Anterior cingulate cortex (tissue), 58 donors: ENCODE measurements at regions not wholly inside any gene's neighbourhood (a gene's known extent, or its start where the extent isn't known, plus 50 kb on each side); places are given as distances from the start of the nearest gene placed in this dataset.
"Not testable (repeated sequence)": the region's sequence is repeated elsewhere in the genome, so short reads cannot be mapped to it uniquely, and the experiment has no call there.

ENCODE experiments used
- DNase-seq, 58 donors: peaks; one replicate each; lab custom pipeline; 2025; lab: John Stamatoyannopoulos, UW

- no peak for DNase-seq
Measured at GRCh38 chr1:61581251-61581650, 143.7 kb downstream of the TM2D1 start.

GRCh38 chr1:61580417-61580816 is 144.5 kb downstream of the TM2D1 start:
- DNase-seq: no peak

- no peak for DNase-seq
Measured at GRCh38 chr1:61579802-61580201, 145.1 kb downstream of the TM2D1 start.

- DNase-seq: no peak
Measured at GRCh38 chr1:61572046-61572445, 152.9 kb downstream of the TM2D1 start.

- DNase-seq: peak in 1 of 58 donors; percentile 1
Measured at GRCh38 chr1:61570191-61570590, 154.8 kb downstream of the TM2D1 start.

- no peak for DNase-seq
Measured at GRCh38 chr1:61569303-61569621, 155.7 kb downstream of the TM2D1 start.

GRCh38 chr1:61568460-61569302 is 156.3 kb downstream of the TM2D1 start:
- no peak for DNase-seq

GRCh38 chr1:61566177-61566576 is 158.8 kb downstream of the TM2D1 start:
- no peak for DNase-seq

GRCh38 chr1:61563611-61564010 is 161.3 kb downstream of the TM2D1 start:
- DNase-seq: no peak

- DNase-seq: no peak
Measured at GRCh38 chr1:61561666-61562065, 163.3 kb downstream of the TM2D1 start.

GRCh38 chr1:61560385-61560784 is 164.6 kb downstream of the TM2D1 start:
- DNase-seq: no peak

- no peak for DNase-seq
Measured at GRCh38 chr1:61556631-61557030, 168.3 kb downstream of the TM2D1 start.

GRCh38 chr1:61552630-61553305 is 172.2 kb downstream of the TM2D1 start:
- DNase-seq: no peak

GRCh38 chr1:61547302-61547701 is 177.6 kb downstream of the TM2D1 start:
- DNase-seq: not testable (repeated sequence)

GRCh38 chr1:61544870-61545269 is 180.1 kb downstream of the TM2D1 start:
- DNase-seq: not testable (repeated sequence)

- not testable (repeated sequence) for DNase-seq
Measured at GRCh38 chr1:61543498-61543897, 181.4 kb downstream of the TM2D1 start.

GRCh38 chr1:61539720-61540462 is 185.1 kb downstream of the TM2D1 start:
- no peak for DNase-seq

- DNase-seq: no peak
Measured at GRCh38 chr1:61538228-61538627, 186.7 kb downstream of the TM2D1 start.

- DNase-seq: no peak
Measured at GRCh38 chr1:61536174-61537108, 188.5 kb downstream of the TM2D1 start.

GRCh38 chr1:61534847-61535246 is 190.1 kb downstream of the TM2D1 start:
- no peak for DNase-seq
